ENCODE measurements at regions not wholly inside any gene's neighbourhood (a gene's known extent, or its start where the extent isn't known, plus 50 kb on each side); places are given as distances from the start of the nearest gene placed in this dataset.

GRCh38 chr10:80860719-80861118 lies 323.0 kb downstream of the SH2D4B start:
- DNase-seq (ENCODE audit: low spot score): no peak

- no peak for DNase-seq (ENCODE audit: low spot score)
These were observed 324.2 kb downstream of the SH2D4B start for GRCh38 chr10:80861882-80862281.

GRCh38 chr10:80870282-80870681 lies 332.6 kb downstream of the SH2D4B start:
- no peak for DNase-seq (ENCODE audit: low spot score)

- DNase-seq (ENCODE audit: low spot score): no peak
These were observed 333.4 kb downstream of the SH2D4B start for GRCh38 chr10:80871083-80871482.

DNA sequence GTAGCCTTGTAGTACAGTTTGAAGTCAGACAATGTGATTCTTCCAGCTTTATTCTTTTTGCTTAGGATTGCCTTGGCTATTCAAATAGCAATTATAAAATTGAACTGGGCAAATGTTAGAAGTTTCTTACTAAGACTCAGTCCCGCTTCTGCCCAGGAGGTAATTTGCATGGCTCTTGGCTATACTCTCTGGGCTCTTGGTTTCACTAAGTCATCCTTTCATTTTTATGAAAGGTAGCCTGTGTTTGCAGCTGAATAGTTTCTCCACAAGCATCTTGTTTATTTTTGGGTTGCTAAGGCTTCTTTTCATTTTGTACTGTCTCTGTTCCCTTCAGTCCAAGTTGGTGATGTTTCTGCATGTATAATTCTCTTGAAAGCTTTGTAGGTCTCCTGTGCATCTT lies 340.6 kb downstream of the SH2D4B start:
- DNase-seq (ENCODE audit: low spot score): no peak

- DNase-seq (ENCODE audit: low spot score): no peak
These were observed 352.4 kb downstream of the SH2D4B start for GRCh38 chr10:80890146-80890545.

DNA sequence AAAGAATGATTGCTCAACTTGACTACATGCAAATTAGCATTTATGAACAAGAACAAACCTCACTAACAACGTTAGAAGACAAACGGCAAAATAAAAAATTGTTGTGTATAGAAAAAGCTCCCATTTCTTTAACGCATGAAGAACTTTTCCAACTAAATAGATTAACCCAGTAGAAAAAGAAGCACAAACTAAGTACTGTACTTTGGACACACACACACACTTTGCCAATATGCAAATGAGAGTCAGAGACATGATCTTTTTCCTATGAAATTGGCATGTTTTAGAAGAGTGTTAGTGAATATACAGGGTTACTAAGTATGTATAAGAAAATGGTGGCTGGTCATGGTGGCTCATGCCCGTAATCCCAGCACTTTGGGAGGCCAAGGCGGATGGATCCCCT lies 355.6 kb downstream of the SH2D4B start:
- DNase-seq (ENCODE audit: low spot score): no peak

GRCh38 chr10:80894311-80894791 lies 356.6 kb downstream of the SH2D4B start:
- no peak for DNase-seq (ENCODE audit: low spot score)

DNA sequence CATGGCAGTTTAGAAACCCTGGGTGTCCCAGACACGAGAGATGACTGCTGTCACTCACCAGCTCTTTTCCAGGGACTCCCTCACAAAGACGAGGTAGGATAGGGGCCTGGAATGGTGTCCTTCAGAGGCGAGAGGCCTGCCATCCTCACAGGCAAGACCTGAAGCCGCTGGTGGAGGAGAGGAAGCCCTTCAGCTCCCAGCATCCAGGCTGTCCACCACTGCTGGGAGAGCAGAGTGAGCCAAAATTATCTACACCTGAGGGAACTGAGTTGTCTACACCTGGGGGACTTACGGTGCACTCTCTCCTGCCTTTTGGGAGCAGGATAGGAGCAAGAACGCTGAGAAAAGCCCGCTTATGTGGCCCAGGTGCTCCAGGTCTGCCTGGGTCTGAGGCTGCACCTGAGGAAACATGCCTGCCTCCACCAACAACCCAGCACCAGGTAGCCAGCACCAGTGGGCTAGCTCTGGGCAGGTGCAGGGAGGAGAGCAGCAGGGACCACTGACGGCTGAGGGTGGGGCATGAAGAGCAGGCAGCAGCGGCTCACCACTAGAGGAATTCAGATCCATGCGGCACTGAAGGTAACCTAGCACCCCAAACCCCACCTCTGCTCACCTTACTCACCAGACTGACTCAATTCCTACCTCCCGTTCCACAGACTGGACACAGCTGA lies 357.2 kb downstream of the SH2D4B start:
- DNase-seq (ENCODE audit: low spot score): no peak

GRCh38 chr10:80896076-80896475 lies 358.4 kb downstream of the SH2D4B start:
- DNase-seq (ENCODE audit: low spot score): no peak

GRCh38 chr10:80896959-80897358 lies 359.3 kb downstream of the SH2D4B start:
- no peak for DNase-seq (ENCODE audit: low spot score)

DNA sequence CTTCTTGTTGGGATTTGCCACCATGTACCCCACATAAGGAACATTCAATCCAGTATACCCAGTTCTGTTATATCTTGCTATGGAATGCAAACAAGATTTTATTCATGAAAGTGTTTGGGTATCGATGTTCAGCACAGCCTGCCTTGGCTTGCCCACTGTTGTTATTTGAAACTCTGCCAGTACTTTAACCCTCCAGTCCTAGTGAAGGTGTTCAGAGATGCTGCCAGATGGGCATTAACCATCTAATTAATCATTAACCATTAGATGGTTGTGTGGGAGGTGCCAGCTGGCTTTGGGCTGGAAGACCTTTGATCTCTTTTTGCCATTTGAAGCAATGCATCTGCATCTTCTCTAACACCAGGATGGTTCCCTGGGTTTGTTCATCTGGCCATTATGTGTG lies 363.0 kb downstream of the SH2D4B start:
- no peak for DNase-seq (ENCODE audit: low spot score)

- no peak for DNase-seq (ENCODE audit: low spot score)
These were observed 370.9 kb downstream of the SH2D4B start for GRCh38 chr10:80908611-80909010.

DNA sequence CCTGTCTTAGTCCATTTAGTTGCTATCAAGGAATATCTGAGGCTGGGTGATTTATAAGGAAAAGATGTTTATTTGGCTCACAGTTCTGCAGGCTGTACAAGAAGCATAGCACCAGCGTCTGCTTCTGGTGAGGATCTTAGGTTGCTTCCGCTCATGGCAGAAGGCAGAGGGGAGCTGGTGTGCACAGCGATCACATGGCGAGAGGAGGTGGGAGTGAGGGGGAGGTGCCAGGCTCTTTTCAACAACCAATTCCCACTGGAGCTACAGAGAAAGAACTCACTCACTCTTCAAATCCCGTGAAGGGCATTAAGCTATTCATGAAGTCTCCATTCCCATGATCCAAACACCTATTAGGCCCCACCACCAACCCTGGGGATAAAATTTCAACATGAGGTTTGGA lies 371.6 kb downstream of the SH2D4B start:
- no peak for DNase-seq (ENCODE audit: low spot score)

- no peak for DNase-seq (ENCODE audit: low spot score)
These were observed 379.9 kb downstream of the SH2D4B start for GRCh38 chr10:80917636-80918035.

- no peak for DNase-seq (ENCODE audit: low spot score)
These were observed 383.3 kb downstream of the SH2D4B start for GRCh38 chr10:80921032-80921431.

GRCh38 chr10:80924063-80924952 lies 386.6 kb downstream of the SH2D4B start:
- peak; percentile 43 for DNase-seq (ENCODE audit: low spot score)

GRCh38 chr10:80927419-80928078 lies 389.8 kb downstream of the SH2D4B start:
- no peak for DNase-seq (ENCODE audit: low spot score)

DNA sequence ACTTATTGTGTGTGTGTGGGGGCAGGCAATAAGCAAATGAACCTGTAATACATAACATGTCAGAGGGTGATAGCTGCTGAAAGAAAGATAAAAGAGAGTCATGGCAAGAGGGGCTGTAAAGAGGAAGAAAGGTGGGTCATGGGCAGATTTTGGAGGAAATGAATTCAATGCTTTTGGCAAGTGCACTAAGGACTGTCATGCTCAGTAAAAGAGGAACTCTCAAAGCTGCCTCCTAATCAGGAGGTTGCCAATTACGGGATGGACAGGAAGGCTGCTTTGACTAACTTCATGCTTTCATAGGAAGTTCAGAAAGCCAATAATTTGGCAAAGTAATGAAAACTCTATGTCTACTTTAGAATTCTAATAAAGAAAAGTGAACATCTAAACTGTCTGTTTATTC lies 401.2 kb downstream of the SH2D4B start:
- DNase-seq (ENCODE audit: low spot score): no peak

DNA sequence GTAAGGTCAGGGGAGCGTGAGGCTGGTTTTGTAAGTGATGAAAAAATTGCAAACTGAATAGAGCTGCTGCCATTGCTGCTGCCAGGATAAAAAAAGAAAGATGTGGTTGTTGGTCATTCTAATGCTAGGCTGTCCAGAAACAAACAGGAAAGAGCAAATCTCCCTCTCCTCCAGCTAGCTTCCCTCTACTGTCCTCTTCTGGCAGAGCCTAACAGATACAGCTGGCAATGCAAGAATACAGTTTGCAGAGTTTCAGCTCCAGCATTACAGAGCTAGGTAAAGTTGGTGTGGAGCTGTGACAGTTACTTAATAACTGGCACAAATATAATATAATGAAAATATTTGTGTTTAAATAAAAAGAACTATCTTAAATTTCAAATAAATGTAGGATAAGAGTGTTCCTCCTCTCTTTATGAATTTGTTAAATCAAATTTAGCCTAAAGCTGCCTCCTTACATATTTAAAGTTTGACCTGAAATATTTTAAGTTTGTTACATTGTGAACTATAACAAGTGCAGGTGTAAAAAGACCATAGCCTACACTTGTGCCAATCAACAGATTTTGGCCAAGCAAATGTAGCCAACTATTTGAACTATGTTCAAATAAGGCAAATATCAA lies 407.7 kb downstream of the SH2D4B start:
- no peak for DNase-seq (ENCODE audit: low spot score)

GRCh38 chr10:80946073-80946472 lies 408.4 kb downstream of the SH2D4B start:
- no peak for DNase-seq (ENCODE audit: low spot score)

DNA sequence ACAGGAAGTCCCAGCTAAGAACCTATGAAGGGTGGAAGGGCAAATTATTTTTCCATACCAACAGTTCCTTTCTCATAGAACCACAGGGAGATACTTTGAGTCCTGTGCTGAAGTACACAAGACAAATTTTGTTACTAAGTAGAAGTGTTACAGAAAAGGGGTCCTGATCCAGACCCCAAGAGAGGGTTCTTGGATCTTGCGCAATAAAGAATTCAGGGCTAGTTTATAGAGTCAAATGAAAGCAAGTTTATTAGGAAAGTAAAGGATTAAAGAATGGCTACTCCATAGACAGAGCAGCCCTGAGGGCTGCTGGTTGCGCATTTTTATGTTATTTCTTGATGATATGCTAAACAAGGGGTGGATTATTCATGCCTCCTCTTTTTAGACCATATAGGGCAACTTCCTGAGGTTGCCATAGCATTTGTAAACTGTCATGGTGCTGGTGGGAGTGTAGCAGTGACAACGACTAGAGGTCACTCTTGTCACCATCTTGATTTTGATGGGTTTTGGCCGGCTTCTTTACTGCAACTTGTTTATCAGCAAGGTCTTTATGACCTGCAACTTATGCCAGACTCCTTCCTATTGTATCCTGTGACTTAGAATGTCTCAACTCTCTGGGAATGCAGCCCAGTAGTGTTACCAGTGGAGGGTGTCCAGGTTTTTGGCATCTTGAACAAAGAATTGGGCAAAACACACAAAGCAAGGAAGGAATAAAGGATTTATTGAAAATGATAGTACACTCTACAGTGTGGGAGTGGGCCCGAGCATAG lies 409.4 kb downstream of the SH2D4B start:
- DNase-seq (ENCODE audit: low spot score): no peak
